ENCODE measurements at regions not wholly inside any gene's neighbourhood (a gene's known extent, or its start where the extent isn't known, plus 50 kb on each side); places are given as distances from the start of the nearest gene placed in this dataset.
"Not testable (repeated sequence)": the region's sequence is repeated elsewhere in the genome, so short reads cannot be mapped to it uniquely, and the experiment has no call there.

GRCh38 chr2:195238379-195238778 is 418.6 kb upstream of the SLC39A10 start:
- Histone ChIP-seq H2BK5ac (ENCODE audit: low read depth, low read length, poor library complexity, severe bottlenecking) (no peak overlapping the region), H2AFZ (ENCODE audit: low read depth, low read length) (no peak overlapping the region), H3K4me1 (ENCODE audit: control insufficient read depth, insufficient read depth, low read depth, low read length) (no peaks in the 10 kb centered on the region), H3K18ac (ENCODE audit: low read depth in 1 of 2, low read length in 2 of 2) (no peak overlapping the region), H3K9ac (ENCODE audit: low read length) (no peak overlapping the region), H4K8ac (ENCODE audit: low read length) (no peak overlapping the region), H2BK12ac (ENCODE audit: low read length in 2 of 2) (no peak overlapping the region), H3K79me1 (replicated peaks; ENCODE audit: low read length, poor library complexity, severe bottlenecking) (no peaks in the 10 kb centered on the region), H2BK120ac (ENCODE audit: low read depth, low read length) (no peak overlapping the region), H4K91ac (ENCODE audit: low read length) (no peak overlapping the region), H3K9me3 (ENCODE audit: control insufficient read depth, low read length) (peaks cover 14% of the 10 kb centered on the region), H3K4me2 (ENCODE audit: low read length, poor library complexity, severe bottlenecking) (no peak overlapping the region), H3K36me3 (ENCODE audit: control insufficient read depth in 1 of 2, insufficient read depth in 2 of 2, low read depth in 1 of 2, low read length in 2 of 2) (no peaks in the 10 kb centered on the region), H3K14ac (ENCODE audit: low read length in 2 of 2) (no peak overlapping the region), H3K27me3 (ENCODE audit: control insufficient read depth in 1 of 2, insufficient read depth in 1 of 2, low read length in 2 of 2) (no peaks in the 10 kb centered on the region), H3K27ac (ENCODE audit: low read length, poor library complexity, severe bottlenecking) (no peak overlapping the region), H3K4ac (ENCODE audit: low read depth in 1 of 2, low read length in 2 of 2) (no peak overlapping the region), H3K4me3 (ENCODE audit: insufficient read depth in 1 of 2, low read depth in 1 of 2, low read length in 2 of 2) (no peak overlapping the region), H2AK5ac (ENCODE audit: low read length, severe bottlenecking) (no peak overlapping the region), H3K23ac (ENCODE audit: low read length in 2 of 2) (no peak overlapping the region), H2BK15ac (ENCODE audit: low read depth, poor library complexity, severe bottlenecking) (no peak overlapping the region)
- WGBS, result 44% methylated on average over 1 of the region's 1 CpG
- DNase-seq, result no peak

DNA sequence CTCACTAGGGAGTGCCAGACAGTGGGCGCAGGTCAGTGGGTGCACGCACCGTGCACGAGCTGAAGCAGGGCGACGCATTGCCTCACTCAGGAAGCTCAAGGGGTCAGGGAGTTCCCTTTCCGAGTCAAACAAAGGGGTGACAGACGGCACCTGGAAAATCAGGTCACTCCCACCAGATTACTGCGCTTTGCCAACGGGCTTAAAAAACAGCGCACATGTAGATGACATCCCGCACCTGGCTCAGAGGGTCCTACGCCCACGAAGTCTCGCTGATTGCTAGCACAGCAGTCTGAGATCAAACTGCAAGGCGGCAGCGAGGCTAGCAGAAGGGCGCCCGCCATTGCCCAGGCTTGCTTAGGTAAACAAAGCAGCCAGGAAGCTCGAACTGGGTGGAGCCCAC is 428.5 kb upstream of the SLC39A10 start:
- not testable (repeated sequence) for H2BK15ac ChIP-seq (ENCODE audit: low read depth, poor library complexity, severe bottlenecking); H3K4me1 ChIP-seq (ENCODE audit: control insufficient read depth, insufficient read depth, low read depth, low read length); H3K9me3 ChIP-seq (ENCODE audit: control insufficient read depth, low read length); H3K36me3 ChIP-seq (ENCODE audit: control insufficient read depth in 1 of 2, insufficient read depth in 2 of 2, low read depth in 1 of 2, low read length in 2 of 2); DNase-seq; H3K14ac ChIP-seq (ENCODE audit: low read length in 2 of 2); H2AFZ ChIP-seq (ENCODE audit: low read depth, low read length); H4K91ac ChIP-seq (ENCODE audit: low read length); H2AK5ac ChIP-seq (ENCODE audit: low read length, severe bottlenecking); H3K27me3 ChIP-seq (ENCODE audit: control insufficient read depth in 1 of 2, insufficient read depth in 1 of 2, low read length in 2 of 2); H3K4me2 ChIP-seq (ENCODE audit: low read length, poor library complexity, severe bottlenecking); H3K27ac ChIP-seq (ENCODE audit: low read length, poor library complexity, severe bottlenecking); H3K9ac ChIP-seq (ENCODE audit: low read length); H3K23ac ChIP-seq (ENCODE audit: low read length in 2 of 2); H2BK120ac ChIP-seq (ENCODE audit: low read depth, low read length); H3K18ac ChIP-seq (ENCODE audit: low read depth in 1 of 2, low read length in 2 of 2); H2BK5ac ChIP-seq (ENCODE audit: low read depth, low read length, poor library complexity, severe bottlenecking); H3K79me1 ChIP-seq (replicated peaks; ENCODE audit: low read length, poor library complexity, severe bottlenecking); H3K4me3 ChIP-seq (ENCODE audit: insufficient read depth in 1 of 2, low read depth in 1 of 2, low read length in 2 of 2); H4K8ac ChIP-seq (ENCODE audit: low read length); H2BK12ac ChIP-seq (ENCODE audit: low read length in 2 of 2); H3K4ac ChIP-seq (ENCODE audit: low read depth in 1 of 2, low read length in 2 of 2)
- 89% methylated on average over 20 of the region's 20 CpGs for WGBS

- Histone ChIP-seq H3K9me3 (ENCODE audit: control insufficient read depth, low read length) (peaks cover 5% of the 10 kb centered on the region), H2BK12ac (ENCODE audit: low read length in 2 of 2) (no peak overlapping the region), H3K23ac (ENCODE audit: low read length in 2 of 2) (no peak overlapping the region), H3K4me1 (ENCODE audit: control insufficient read depth, insufficient read depth, low read depth, low read length) (no peaks in the 10 kb centered on the region), H3K4me3 (ENCODE audit: insufficient read depth in 1 of 2, low read depth in 1 of 2, low read length in 2 of 2) (no peak overlapping the region), H3K4ac (ENCODE audit: low read depth in 1 of 2, low read length in 2 of 2) (no peak overlapping the region), H3K14ac (ENCODE audit: low read length in 2 of 2) (no peak overlapping the region), H3K36me3 (ENCODE audit: control insufficient read depth in 1 of 2, insufficient read depth in 2 of 2, low read depth in 1 of 2, low read length in 2 of 2) (no peaks in the 10 kb centered on the region), H2BK15ac (ENCODE audit: low read depth, poor library complexity, severe bottlenecking) (no peak overlapping the region), H2BK5ac (ENCODE audit: low read depth, low read length, poor library complexity, severe bottlenecking) (no peak overlapping the region), H3K4me2 (ENCODE audit: low read length, poor library complexity, severe bottlenecking) (no peak overlapping the region), H3K18ac (ENCODE audit: low read depth in 1 of 2, low read length in 2 of 2) (no peak overlapping the region), H2BK120ac (ENCODE audit: low read depth, low read length) (no peak overlapping the region), H4K8ac (ENCODE audit: low read length) (no peak overlapping the region), H2AFZ (ENCODE audit: low read depth, low read length) (no peak overlapping the region), H3K9ac (ENCODE audit: low read length) (no peak overlapping the region), H4K91ac (ENCODE audit: low read length) (no peak overlapping the region), H3K27ac (ENCODE audit: low read length, poor library complexity, severe bottlenecking) (no peak overlapping the region), H3K79me1 (replicated peaks; ENCODE audit: low read length, poor library complexity, severe bottlenecking) (no peaks in the 10 kb centered on the region), H3K27me3 (ENCODE audit: control insufficient read depth in 1 of 2, insufficient read depth in 1 of 2, low read length in 2 of 2) (no peaks in the 10 kb centered on the region), H2AK5ac (ENCODE audit: low read length, severe bottlenecking) (no peak overlapping the region)
- WGBS, result 60% methylated on average over 5 of the region's 5 CpGs
- no peak for DNase-seq
These were observed 443.0 kb upstream of the SLC39A10 start for GRCh38 chr2:195214072-195214471.

GRCh38 chr2:195212586-195212985 is 444.4 kb upstream of the SLC39A10 start:
- no peak overlapping the region for H2BK15ac ChIP-seq (ENCODE audit: low read depth, poor library complexity, severe bottlenecking)
- H2BK5ac ChIP-seq (ENCODE audit: low read depth, low read length, poor library complexity, severe bottlenecking), result no peak overlapping the region
- no peak overlapping the region for H3K9ac ChIP-seq (ENCODE audit: low read length)
- H3K27me3 ChIP-seq (ENCODE audit: control insufficient read depth in 1 of 2, insufficient read depth in 1 of 2, low read length in 2 of 2), result no peaks in the 10 kb centered on the region
- no peak overlapping the region for H3K14ac ChIP-seq (ENCODE audit: low read length in 2 of 2)
- no peaks in the 10 kb centered on the region for H3K4me1 ChIP-seq (ENCODE audit: control insufficient read depth, insufficient read depth, low read depth, low read length)
- no peak overlapping the region for H4K91ac ChIP-seq (ENCODE audit: low read length)
- DNase-seq, result no peak
- no peak overlapping the region for H3K18ac ChIP-seq (ENCODE audit: low read depth in 1 of 2, low read length in 2 of 2)
- H2AFZ ChIP-seq (ENCODE audit: low read depth, low read length), result no peak overlapping the region
- no peaks in the 10 kb centered on the region for H3K79me1 ChIP-seq (replicated peaks; ENCODE audit: low read length, poor library complexity, severe bottlenecking)
- H3K4ac ChIP-seq (ENCODE audit: low read depth in 1 of 2, low read length in 2 of 2), result no peak overlapping the region
- H3K27ac ChIP-seq (ENCODE audit: low read length, poor library complexity, severe bottlenecking), result no peak overlapping the region
- H4K8ac ChIP-seq (ENCODE audit: low read length), result no peak overlapping the region
- no peak overlapping the region for H2BK120ac ChIP-seq (ENCODE audit: low read depth, low read length)
- 56% methylated on average over 2 of the region's 3 CpGs for WGBS
- H2BK12ac ChIP-seq (ENCODE audit: low read length in 2 of 2), result no peak overlapping the region
- H2AK5ac ChIP-seq (ENCODE audit: low read length, severe bottlenecking), result no peak overlapping the region
- no peak overlapping the region for H3K4me3 ChIP-seq (ENCODE audit: insufficient read depth in 1 of 2, low read depth in 1 of 2, low read length in 2 of 2)
- H3K4me2 ChIP-seq (ENCODE audit: low read length, poor library complexity, severe bottlenecking), result no peak overlapping the region
- no peak overlapping the region for H3K23ac ChIP-seq (ENCODE audit: low read length in 2 of 2)
- H3K9me3 ChIP-seq (ENCODE audit: control insufficient read depth, low read length), result no peaks in the 10 kb centered on the region
- no peaks in the 10 kb centered on the region for H3K36me3 ChIP-seq (ENCODE audit: control insufficient read depth in 1 of 2, insufficient read depth in 2 of 2, low read depth in 1 of 2, low read length in 2 of 2)
